ENCODE measurements at regions not wholly inside any gene's neighbourhood (a gene's known extent, or its start where the extent isn't known, plus 50 kb on each side); places are given as distances from the start of the nearest gene placed in this dataset.

DNA sequence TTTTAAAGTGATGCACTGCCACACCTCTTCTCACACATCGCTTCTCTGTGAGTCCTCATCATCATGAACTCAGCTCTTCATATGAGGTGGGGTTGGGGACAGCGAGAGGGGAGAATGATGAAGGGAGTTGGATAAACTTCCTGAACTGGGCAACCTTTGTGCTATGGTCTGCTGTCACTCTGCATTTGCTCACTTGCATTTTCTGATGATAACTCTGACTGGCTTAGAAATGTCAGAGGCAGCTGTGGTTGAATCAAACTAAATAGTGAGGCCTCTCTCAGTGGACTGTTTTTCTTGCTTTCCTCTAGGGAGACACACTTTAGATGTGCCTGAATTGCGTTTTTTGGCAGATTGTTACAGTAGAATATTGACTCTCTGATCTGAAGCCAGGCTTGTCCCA lies 55.2 kb upstream of the NFKBIA start:
- no peak overlapping the region for H3K27ac ChIP-seq (ENCODE audit: insufficient read length, low read depth, low read length)
- no peaks in the 10 kb centered on the region for H3K4me1 ChIP-seq (ENCODE audit: insufficient read depth, low read length)
- no peak overlapping the region for H2BK15ac ChIP-seq (ENCODE audit: low read depth, low read length)
- no peak overlapping the region for H2AK5ac ChIP-seq (ENCODE audit: insufficient read length, low read length)
- H2BK12ac ChIP-seq (ENCODE audit: insufficient read length, low read depth, low read length) = no peak overlapping the region
- H3T11ph ChIP-seq (ENCODE audit: low read length) = no peak overlapping the region
- no peak overlapping the region for H3K4me2 ChIP-seq (ENCODE audit: insufficient read depth, insufficient read length, low read length)
- no peak overlapping the region for H2BK5ac ChIP-seq (ENCODE audit: insufficient read length, low read length)
- H3K27me3 ChIP-seq (ENCODE audit: insufficient read depth, low read length) = no peaks in the 10 kb centered on the region
- DNase-seq = no peak
- TF ChIP-seq, protein P1, sequence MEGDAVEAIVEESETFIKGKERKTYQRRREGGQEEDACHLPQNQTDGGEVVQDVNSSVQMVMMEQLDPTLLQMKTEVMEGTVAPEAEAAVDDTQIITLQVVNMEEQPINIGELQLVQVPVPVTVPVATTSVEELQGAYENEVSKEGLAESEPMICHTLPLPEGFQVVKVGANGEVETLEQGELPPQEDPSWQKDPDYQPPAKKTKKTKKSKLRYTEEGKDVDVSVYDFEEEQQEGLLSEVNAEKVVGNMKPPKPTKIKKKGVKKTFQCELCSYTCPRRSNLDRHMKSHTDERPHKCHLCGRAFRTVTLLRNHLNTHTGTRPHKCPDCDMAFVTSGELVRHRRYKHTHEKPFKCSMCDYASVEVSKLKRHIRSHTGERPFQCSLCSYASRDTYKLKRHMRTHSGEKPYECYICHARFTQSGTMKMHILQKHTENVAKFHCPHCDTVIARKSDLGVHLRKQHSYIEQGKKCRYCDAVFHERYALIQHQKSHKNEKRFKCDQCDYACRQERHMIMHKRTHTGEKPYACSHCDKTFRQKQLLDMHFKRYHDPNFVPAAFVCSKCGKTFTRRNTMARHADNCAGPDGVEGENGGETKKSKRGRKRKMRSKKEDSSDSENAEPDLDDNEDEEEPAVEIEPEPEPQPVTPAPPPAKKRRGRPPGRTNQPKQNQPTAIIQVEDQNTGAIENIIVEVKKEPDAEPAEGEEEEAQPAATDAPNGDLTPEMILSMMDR (conservative IDR thresholded peaks at IDR 0.05) = no peak
- H2BK120ac ChIP-seq (ENCODE audit: low read depth, low read length, poor library complexity, severe bottlenecking) = no peak overlapping the region
- H3K79me1 ChIP-seq (ENCODE audit: insufficient read depth, low read depth, low read length, poor library complexity, severe bottlenecking) = no peaks in the 10 kb centered on the region
- H4K5ac ChIP-seq (ENCODE audit: insufficient read length, low read depth, low read length) = no peak overlapping the region
- no peaks in the 10 kb centered on the region for H3K23me2 ChIP-seq (ENCODE audit: insufficient read length, low read depth, low read length, poor library complexity, severe bottlenecking)
- no peak overlapping the region for H2BK20ac ChIP-seq (ENCODE audit: low read depth, low read length, poor library complexity, severe bottlenecking)
- no peak overlapping the region for H3K4ac ChIP-seq (ENCODE audit: low read depth, low read length)
- WGBS (ENCODE audit: extremely low coverage, insufficient read length, low lambda C conversion rate) = no CpG with 5 or more reads among the region's 3 CpGs
- no peak overlapping the region for H3K56ac ChIP-seq (ENCODE audit: insufficient read length, low read depth, low read length)
- no peaks in the 10 kb centered on the region; the same call in 1 of the 2 replicates for H3K27me3 Mint-ChIP-seq (ENCODE audit: low read depth)
- H3K9me3 Mint-ChIP-seq = peaks cover 9 to 10% of the 10 kb centered on the region in 2 experiments; a peak in 4 of 5 replicates
- no peaks in the 10 kb centered on the region for H3K79me2 ChIP-seq (ENCODE audit: insufficient read depth, low read length)
- H3K14ac ChIP-seq (ENCODE audit: insufficient read depth, low read length) = no peak overlapping the region
- no peak overlapping the region for H4K91ac ChIP-seq (ENCODE audit: insufficient read length, low read depth, low read length)
- peaks cover 0 to 8% (median 5%) of the 10 kb centered on the region in 3 experiments; a peak in 4 of 7 replicates for H3K36me3 Mint-ChIP-seq (ENCODE audit: insufficient read depth in 1 of 3, low read depth in 3 of 3)
- H3K27ac Mint-ChIP-seq = no peak overlapping the region
- no peak overlapping the region for H3K23ac ChIP-seq (ENCODE audit: insufficient read length, low read depth, low read length)
- no peak overlapping the region for H3K4me3 Mint-ChIP-seq
- peaks cover 0 to 4% of the 10 kb centered on the region in 2 experiments; a peak in 1 of 4 replicates for H3K4me1 Mint-ChIP-seq
- H3K9me3 ChIP-seq (ENCODE audit: control insufficient read depth, low read depth, low read length) = no peaks in the 10 kb centered on the region
- no peaks in the 10 kb centered on the region for H4K20me1 ChIP-seq (ENCODE audit: control insufficient read depth, insufficient read depth, insufficient read length)
- no peak overlapping the region for H3K18ac ChIP-seq (ENCODE audit: insufficient read length, low read depth, low read length)
- H4K8ac ChIP-seq (replicated peaks; ENCODE audit: insufficient read length, low read depth, low read length) = no peak overlapping the region
- no peak overlapping the region for H3K9ac ChIP-seq (ENCODE audit: extremely low read depth, insufficient read length, low read length)
- no peak overlapping the region for H2AFZ ChIP-seq (ENCODE audit: low read length)
